SK-N-SH (cell line): ENCODE measurements at regions not wholly inside any gene's neighbourhood (a gene's known extent, or its start where the extent isn't known, plus 50 kb on each side); places are given as distances from the start of the nearest gene placed in this dataset.
A peak's percentile ranks its signal among the peaks of the same experiment; 100 is the strongest.

ENCODE experiments used
- CTCF ChIA-PET: fragments of 300-600, 350-600 bp; formaldehyde crosslinking; extraction: SDS; loops from one replicate; lab custom pipeline; 2021; lab: Yijun Ruan, JAX
- POLR2A ChIA-PET: fragments of 350-600 bp; sonication (Branson Sonifier 250); formaldehyde crosslinking; extraction: SDS; loops from one replicate; lab custom pipeline; 2020; ENCODE audit warnings: antibody characterized with exemption, inconsistent platforms; lab: Yijun Ruan, JAX
- DNase-seq: peaks from one replicate; pipeline ENCODE4 v3.0.0; 2012
- H2AFZ ChIP-seq: fragments of 200-600 bp; sonication (generic); 2 replicates; pipeline ENCODE4 v1.8.1; 2016; ENCODE audit warnings: antibody characterized with exemption, mild to moderate bottlenecking, low read depth
- H3F3A ChIP-seq: fragments of 200-600 bp; sonication (generic); replicated peaks from 2 replicates; pipeline ENCODE3; 2016; ENCODE audit warnings: antibody characterized with exemption, mild to moderate bottlenecking; ENCODE audit not compliant: insufficient read depth
- H3K27ac ChIP-seq, 2 experiments: fragments of 200-500 bp in 1 of 2; fragments of 200-600 bp in 1 of 2; sonication (Bioruptor generic) in 1 of 2; sonication (generic), shearing (Covaris generic) in 1 of 2; 2 replicates each; pipeline versions ENCODE4 v1.5.1 to v1.6.1; 2014 to 2016; ENCODE audit warnings: low read depth in 2 of 2, inconsistent platforms in 1 of 2, low read length in 1 of 2, mild to moderate bottlenecking in 1 of 2, mixed read lengths in 1 of 2
- H3K27me3 ChIP-seq: fragments of 200-600 bp; sonication (generic), shearing (Covaris generic); 2 replicates; pipeline ENCODE4 v1.6.1; 2016; ENCODE audit warnings: mixed run types; ENCODE audit not compliant: insufficient read depth
- H3K36me3 ChIP-seq, 2 experiments: fragments of 200-500 bp in 1 of 2; fragments of 200-600 bp in 1 of 2; sonication (Bioruptor generic) in 1 of 2; sonication (generic) in 1 of 2; replicated peaks in 1 of 2; 2 replicates each; pipeline versions ENCODE3 to v1.5.1; 2014 to 2016; ENCODE audit warnings: low read length in 1 of 2, mild to moderate bottlenecking in 1 of 2; ENCODE audit not compliant: insufficient read depth in 2 of 2, control insufficient read depth in 1 of 2
- H3K4me1 ChIP-seq, 2 experiments: fragments of 200-500 bp in 1 of 2; fragments of 200-600 bp in 1 of 2; sonication (Bioruptor generic) in 1 of 2; sonication (generic), shearing (Covaris generic) in 1 of 2; 2 replicates each; pipeline versions ENCODE4 v1.5.1 to v1.6.1; 2014 to 2016; ENCODE audit warnings: low read depth in 1 of 2, low read length in 1 of 2, mixed run types in 1 of 2; ENCODE audit not compliant: insufficient read depth in 2 of 2, control insufficient read depth in 1 of 2
- H3K4me2 ChIP-seq: fragments of 200-600 bp; sonication (generic), shearing (Covaris generic); 2 replicates; pipeline ENCODE4 v1.6.1; 2017; ENCODE audit warnings: mixed run types
- H3K4me3 ChIP-seq, 2 experiments: fragments of 200-500 bp in 1 of 2; fragments of 200-600 bp in 1 of 2; sonication (Bioruptor generic) in 1 of 2; sonication (generic), shearing (Covaris generic) in 1 of 2; 2 replicates each; pipeline versions ENCODE4 v1.5.1 to v1.8.1; 2014 to 2016; ENCODE audit warnings: low read depth in 2 of 2, inconsistent platforms in 1 of 2, low read length in 1 of 2, mild to moderate bottlenecking in 1 of 2, mixed read lengths in 1 of 2, moderate library complexity in 1 of 2
- H3K79me2 ChIP-seq: fragments of 200-600 bp; sonication (generic); 2 replicates; pipeline ENCODE4 v1.8.1; 2017; ENCODE audit warnings: mild to moderate bottlenecking; ENCODE audit not compliant: insufficient read depth
- H3K9ac ChIP-seq: fragments of 200-600 bp; sonication (generic); 2 replicates; pipeline ENCODE4 v1.6.1; 2017; ENCODE audit warnings: mixed run types
- H3K9me2 ChIP-seq: fragments of 200-600 bp; sonication (generic); 2 replicates; pipeline ENCODE4 v1.6.1; 2017; ENCODE audit warnings: mixed run types
- H3K9me3 ChIP-seq: fragments of 200-600 bp; sonication (generic); 2 replicates; pipeline ENCODE4 v1.6.1; 2017; ENCODE audit warnings: mixed run types, mild to moderate bottlenecking, moderate library complexity
- H4K20me1 ChIP-seq: fragments of 200-600 bp; sonication (generic); 2 replicates; pipeline ENCODE4 v1.6.1; 2017; ENCODE audit warnings: mild to moderate bottlenecking, mixed run types; ENCODE audit not compliant: insufficient read depth
- TAF1 ChIP-seq: IDR thresholded peaks from 2 replicates; pipeline ENCODE4 v1.6.1; 2012; ENCODE audit warnings: low read depth, mild to moderate bottlenecking, low read length, moderate library complexity, borderline replicate concordance
- WGBS: methylation state at CpG from one replicate; pipeline ENCODE4 v1.1.6; 2017; ENCODE audit warnings: low lambda C conversion rate; 5-methylcytosine and 5-hydroxymethylcytosine counted together
- TF ChIP-seq, protein P1 (sequence below): IDR thresholded peaks from 2 replicates; pipeline ENCODE4; 2012

GRCh38 chrX:101164766-101165590, 54.6 kb upstream of the DRP2 start:
- H3K9ac ChIP-seq, result no peak overlapping the region
- no peak overlapping the region for H3K4me3 ChIP-seq
- no peaks in the 10 kb centered on the region for H4K20me1 ChIP-seq
- peaks cover 4% of the 10 kb centered on the region; the same call in 1 of the 2 replicates for H3K27me3 ChIP-seq
- no peak overlapping the region for H3K27ac ChIP-seq
- ChIA-PET POLR2A (no interaction called here), CTCF (no interaction called here)
- no peaks in the 10 kb centered on the region for H3F3A ChIP-seq
- H3K9me3 ChIP-seq, result no peaks in the 10 kb centered on the region
- H3K4me2 ChIP-seq, result no peak overlapping the region
- no peak for DNase-seq
- TF ChIP-seq TAF1, result no peak
- TF ChIP-seq, protein P1, sequence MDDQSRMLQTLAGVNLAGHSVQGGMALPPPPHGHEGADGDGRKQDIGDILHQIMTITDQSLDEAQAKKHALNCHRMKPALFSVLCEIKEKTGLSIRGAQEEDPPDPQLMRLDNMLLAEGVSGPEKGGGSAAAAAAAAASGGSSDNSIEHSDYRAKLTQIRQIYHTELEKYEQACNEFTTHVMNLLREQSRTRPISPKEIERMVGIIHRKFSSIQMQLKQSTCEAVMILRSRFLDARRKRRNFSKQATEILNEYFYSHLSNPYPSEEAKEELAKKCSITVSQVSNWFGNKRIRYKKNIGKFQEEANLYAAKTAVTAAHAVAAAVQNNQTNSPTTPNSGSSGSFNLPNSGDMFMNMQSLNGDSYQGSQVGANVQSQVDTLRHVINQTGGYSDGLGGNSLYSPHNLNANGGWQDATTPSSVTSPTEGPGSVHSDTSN, result 0 out of 2 replicates have a peak, but pooled peaks have one; percentile 29
- no peaks in the 10 kb centered on the region for H3K9me2 ChIP-seq
- H3K79me2 ChIP-seq, result no peaks in the 10 kb centered on the region
- no peaks in the 10 kb centered on the region for H3K36me3 ChIP-seq
- WGBS, result 24% methylated on average over 1 of the region's 1 CpG
- H2AFZ ChIP-seq, result no peak overlapping the region
- no peaks in the 10 kb centered on the region for H3K4me1 ChIP-seq
